Adrenal gland (tissue), 9 donors: ENCODE measurements at regions not wholly inside any gene's neighbourhood (a gene's known extent, or its start where the extent isn't known, plus 50 kb on each side); places are given as distances from the start of the nearest gene placed in this dataset.
"Not testable (repeated sequence)": the region's sequence is repeated elsewhere in the genome, so short reads cannot be mapped to it uniquely, and the experiment has no call there.

Experiments used
- DNase-seq, 7 donors: peaks; one replicate each; pipeline ENCODE4 v3.0.0-alpha.2; 2019 to 2020
- H3K27ac ChIP-seq, 5 donors: fragments of 200-600 bp; sonication (generic) in 4 of 5; 1 replicate in 3 of 5; 2 replicates in 2 of 5; pipeline versions ENCODE4 v1.5.1 to v1.8.0; 2016 to 2020; ENCODE audit warnings: mild to moderate bottlenecking in 1 of 5
- H3K27me3 ChIP-seq: fragments of 200-600 bp; 2 replicates; pipeline ENCODE4 v1.8.0; 2021
- H3K36me3 ChIP-seq, 2 donors: fragments of 200-600 bp; replicated peaks in 1 of 2; 1 replicate in 1 of 2; 2 replicates in 1 of 2; pipeline versions ENCODE4 v1.5.1 to v1.8.0; 2018 to 2022
- H3K4me1 ChIP-seq, 2 donors: fragments of 200-600 bp; replicated peaks in 1 of 2; 1 replicate in 1 of 2; 2 replicates in 1 of 2; pipeline versions ENCODE4 v1.5.1 to v1.8.0; 2018 to 2021
- H3K4me3 ChIP-seq, 4 donors: fragments of 200-600 bp; sonication (generic) in 3 of 4; one replicate each; pipeline ENCODE4 v1.5.1; 2016 to 2018
- H3K9me3 ChIP-seq, 3 donors: fragments of 200-600 bp; sonication (generic) in 1 of 3; replicated peaks in 1 of 3; 1 replicate in 2 of 3; 2 replicates in 1 of 3; pipeline versions ENCODE4 v1.5.1 to v1.8.0; 2016 to 2021
- POLR2A ChIP-seq, 2 donors: fragments of 450-650 bp; IDR thresholded peaks; one replicate each; pipeline ENCODE4 v1.6.1; 2017; ENCODE audit warnings: antibody characterized with exemption in 2 of 2, mild to moderate bottlenecking in 2 of 2, moderate library complexity in 1 of 2
- WGBS, 4 donors: extraction: QIAGEN DNeasy Blood & Tissue Kit in 2 of 4; methylation state at CpG; one replicate each; pipeline versions ENCODE4 v1.1.5 to v1.1.7; 2013 to 2017; 5-methylcytosine and 5-hydroxymethylcytosine counted together
- intact Hi-C, 2 donors: fragments of 100-400 bp; cut with DNase I; formaldehyde crosslinking; loops; one replicate each; pipeline versions ENCODE4 v1.14.1 to v1.15.0; 2022 to 2023
- TF ChIP-seq, protein P1 (sequence below), 6 experiments: fragments of 450-650 bp in 4 of 6; fragments of 200-600 bp in 2 of 6; sonication (generic) in 1 of 6; IDR thresholded peaks; 1 replicate in 5 of 6; 2 replicates in 1 of 6; pipeline versions ENCODE4 v1.5.1 to v1.8.0; 2016 to 2021; ENCODE audit warnings: antibody characterized with exemption in 6 of 6, mild to moderate bottlenecking in 2 of 6, moderate library complexity in 1 of 6
- donor health status: healthy with polysubstance abuse.
- donor health status: Bipolar disorder and iron deficiency.
- donor health status: DM: yes; HTN: yes; CAD: no.
- donor health status: DM: no; HTN: no; CAD: no.
- donor health status: DM: no; HTN: no; CAD: no.

DNA sequence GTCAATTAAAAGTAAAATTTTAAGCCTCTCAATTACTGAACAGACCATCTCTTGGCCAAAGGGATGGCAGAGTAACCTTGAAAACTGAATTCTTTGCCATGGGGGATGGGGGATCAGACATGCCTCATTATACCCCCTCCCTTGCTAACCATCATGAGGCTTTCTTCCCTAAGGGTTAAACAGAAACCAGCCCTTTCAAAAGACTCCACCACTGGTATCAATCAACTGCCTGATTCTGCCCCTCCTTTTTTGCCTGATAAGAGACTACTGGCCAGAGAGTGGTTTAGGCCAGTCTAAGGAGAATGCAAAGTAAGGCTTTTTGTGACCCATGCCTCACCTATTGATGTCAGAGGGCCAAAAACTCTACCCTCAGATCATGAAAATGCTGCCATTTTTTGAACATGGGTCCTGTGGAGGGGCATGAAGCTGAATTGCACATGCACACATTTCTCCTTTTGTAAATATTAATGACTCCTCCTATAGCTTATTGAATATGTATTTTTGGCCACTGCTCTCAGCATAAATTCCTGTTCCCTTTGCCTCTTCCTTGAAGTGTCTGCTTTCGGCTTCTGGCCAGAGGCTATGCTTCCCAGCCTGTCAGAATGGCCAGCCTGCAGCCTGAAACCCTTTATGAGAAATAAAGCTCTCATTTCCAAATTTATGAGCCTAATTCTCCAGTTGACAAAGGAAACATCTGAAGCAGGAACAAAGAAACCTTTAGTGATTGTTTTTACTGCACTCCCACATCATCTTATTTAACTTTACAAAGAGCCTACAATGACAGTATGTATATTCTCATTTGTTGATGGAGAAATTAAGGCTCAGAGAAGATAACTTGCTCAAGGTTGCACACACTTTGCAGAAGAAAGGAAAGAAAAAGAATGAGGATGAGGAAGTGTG lies 270.7 kb upstream of the CELF4 start:
- Histone ChIP-seq H3K4me3 (no peak overlapping the region), H3K27ac (no peak overlapping the region), H3K36me3 (no peaks in the 10 kb centered on the region), H3K27me3 (no peaks in the 10 kb centered on the region), H3K4me1 (no peaks in the 10 kb centered on the region), H3K9me3 (no peaks in the 10 kb centered on the region)
- intact Hi-C loops, result no loop called here
- 67 to 78% (median 73%) methylated on average over 1 of the region's 1 CpG for WGBS, 4 donors
- TF ChIP-seq, protein P1, sequence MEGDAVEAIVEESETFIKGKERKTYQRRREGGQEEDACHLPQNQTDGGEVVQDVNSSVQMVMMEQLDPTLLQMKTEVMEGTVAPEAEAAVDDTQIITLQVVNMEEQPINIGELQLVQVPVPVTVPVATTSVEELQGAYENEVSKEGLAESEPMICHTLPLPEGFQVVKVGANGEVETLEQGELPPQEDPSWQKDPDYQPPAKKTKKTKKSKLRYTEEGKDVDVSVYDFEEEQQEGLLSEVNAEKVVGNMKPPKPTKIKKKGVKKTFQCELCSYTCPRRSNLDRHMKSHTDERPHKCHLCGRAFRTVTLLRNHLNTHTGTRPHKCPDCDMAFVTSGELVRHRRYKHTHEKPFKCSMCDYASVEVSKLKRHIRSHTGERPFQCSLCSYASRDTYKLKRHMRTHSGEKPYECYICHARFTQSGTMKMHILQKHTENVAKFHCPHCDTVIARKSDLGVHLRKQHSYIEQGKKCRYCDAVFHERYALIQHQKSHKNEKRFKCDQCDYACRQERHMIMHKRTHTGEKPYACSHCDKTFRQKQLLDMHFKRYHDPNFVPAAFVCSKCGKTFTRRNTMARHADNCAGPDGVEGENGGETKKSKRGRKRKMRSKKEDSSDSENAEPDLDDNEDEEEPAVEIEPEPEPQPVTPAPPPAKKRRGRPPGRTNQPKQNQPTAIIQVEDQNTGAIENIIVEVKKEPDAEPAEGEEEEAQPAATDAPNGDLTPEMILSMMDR (IDR thresholded peaks at IDR 0.05), result no peak
- no peak for TF ChIP-seq POLR2A (IDR thresholded peaks at IDR 0.05)
- DNase-seq, result no peak

DNA sequence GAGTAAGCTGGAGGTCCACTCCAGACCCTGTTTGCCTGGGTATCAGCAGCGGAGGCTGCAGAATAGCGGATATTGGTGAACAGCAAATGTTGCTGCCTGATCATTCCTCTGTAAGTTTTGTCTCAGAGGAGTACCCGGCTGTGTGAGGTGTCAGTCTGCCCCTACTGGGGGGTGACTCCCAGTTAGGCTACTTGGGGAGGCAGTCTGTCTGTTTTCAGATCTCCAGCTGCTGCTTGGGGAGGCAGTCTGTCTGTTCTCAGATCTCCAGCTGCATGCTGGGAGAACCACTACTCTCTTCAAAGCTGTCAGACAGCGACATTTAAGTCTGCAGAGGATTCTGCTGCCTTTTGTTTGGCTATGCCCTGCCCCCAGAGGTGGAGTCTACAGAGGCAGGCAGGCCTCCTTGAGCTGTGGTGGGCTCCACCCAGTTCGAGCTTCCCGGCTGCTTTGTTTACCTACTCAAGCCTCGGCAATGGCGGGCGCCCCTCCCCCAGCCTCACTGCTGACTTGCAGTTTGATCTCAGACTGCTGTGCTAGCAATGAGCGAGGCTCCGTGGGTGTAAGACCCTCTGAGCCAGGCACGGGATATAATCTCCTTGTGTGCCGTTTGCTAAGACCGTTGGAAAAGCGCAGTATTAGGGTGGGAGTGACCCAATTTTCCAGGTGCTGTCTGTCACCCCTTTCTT lies 266.6 kb upstream of the CELF4 start:
- H3K9me3 ChIP-seq, H3K27ac ChIP-seq, H3K27me3 ChIP-seq, intact Hi-C loops, H3K4me3 ChIP-seq, H3K4me1 ChIP-seq, DNase-seq, H3K36me3 ChIP-seq: not testable (repeated sequence)
- WGBS, 4 donors, result 78 to 94% (median 86%) methylated on average over 5 to 14 of the region's 15 CpGs

DNA sequence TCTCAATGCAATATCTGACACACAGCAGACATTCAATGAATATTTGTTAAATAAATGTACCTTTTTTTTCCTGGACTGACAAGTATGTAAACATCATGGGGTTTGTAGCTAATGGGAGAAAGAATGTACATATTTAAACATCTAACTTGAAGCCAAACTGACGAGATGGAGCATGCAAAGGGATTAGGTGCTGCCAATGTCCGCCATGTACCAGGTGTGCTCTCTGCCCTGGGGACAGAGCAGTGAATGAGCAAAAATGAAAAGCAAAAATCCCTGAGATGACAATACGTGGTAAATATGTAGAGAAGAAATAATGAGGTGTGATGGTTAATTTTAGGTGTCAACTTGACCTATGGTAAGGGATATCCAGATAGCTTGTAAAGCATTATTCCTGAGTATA lies 247.4 kb upstream of the CELF4 start:
- Histone ChIP-seq H3K4me3 (no peak overlapping the region), H3K27ac (no peak overlapping the region), H3K4me1 (no peaks in the 10 kb centered on the region), H3K27me3 (no peaks in the 10 kb centered on the region), H3K9me3 (no peaks in the 10 kb centered on the region), H3K36me3 (no peaks in the 10 kb centered on the region)
- intact Hi-C loops, result no loop called here
- 60 to 82% (median 72%) methylated on average over 3 of the region's 3 CpGs for WGBS, 4 donors
- TF ChIP-seq, protein P1 (IDR thresholded peaks at IDR 0.05), result no peak
- no peak for TF ChIP-seq POLR2A (IDR thresholded peaks at IDR 0.05)
- no peak for DNase-seq

DNA sequence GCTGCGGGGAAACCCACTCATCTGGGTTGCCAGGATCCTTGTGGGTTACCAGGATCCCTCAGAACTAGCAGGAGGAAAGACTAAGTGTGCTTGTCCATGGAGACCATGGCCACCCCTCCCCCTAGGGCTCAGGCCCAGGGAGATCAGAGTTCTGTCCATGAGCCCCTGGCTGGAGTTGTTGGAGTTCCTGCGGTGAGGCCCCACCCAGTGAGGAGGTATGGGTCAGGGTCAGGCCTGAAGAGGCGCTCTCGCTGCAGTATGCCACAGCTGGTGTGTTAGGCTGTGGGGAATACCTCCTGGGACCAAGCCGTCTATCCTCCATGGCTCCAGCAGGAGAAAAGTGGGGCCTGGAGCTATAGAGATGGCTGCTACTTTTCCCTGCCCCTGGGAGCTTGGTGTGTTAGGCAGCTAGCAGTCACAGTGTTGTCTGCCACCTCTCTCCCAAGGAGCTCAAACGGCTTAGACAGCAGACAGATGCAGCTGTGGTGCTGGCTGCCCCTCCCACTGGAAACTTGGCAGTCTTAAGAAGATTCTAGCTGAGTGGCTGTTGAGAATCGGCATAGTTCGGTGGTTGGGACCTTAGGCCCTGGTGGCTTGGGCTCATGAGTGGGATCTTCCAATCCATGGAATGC lies 240.3 kb upstream of the CELF4 start:
- Histone ChIP-seq H3K4me1 (no peaks in the 10 kb centered on the region), H3K27ac (no peak overlapping the region)

More for the DNA sequence above, 240.3 kb upstream of the CELF4 start:
- TF ChIP-seq, protein P1 (IDR thresholded peaks at IDR 0.05), result no peak
- Histone ChIP-seq H3K36me3 (no peaks in the 10 kb centered on the region), H3K9me3 (no peaks in the 10 kb centered on the region), H3K4me3 (no peak overlapping the region), H3K27me3 (no peaks in the 10 kb centered on the region)
- intact Hi-C loops, result no loop called here
- no peak for DNase-seq
- WGBS, 4 donors, result 73 to 85% (median 81%) methylated on average over 4 to 8 of the region's 8 CpGs
